GM21825 (cell line): ENCODE measurements at regions not wholly inside any gene's neighbourhood (a gene's known extent, or its start where the extent isn't known, plus 50 kb on each side); places are given as distances from the start of the nearest gene placed in this dataset.
"Not testable (repeated sequence)": the region's sequence is repeated elsewhere in the genome, so short reads cannot be mapped to it uniquely, and the experiment has no call there.

Experiments used
- ATAC-seq: cut with Tn5 transposase; IDR thresholded peaks from one replicate; pipeline ENCODE4 v1.9.1; 2021; ENCODE audit warnings: mild to moderate bottlenecking, moderate library complexity; ENCODE audit not compliant: unreplicated experiment

DNA sequence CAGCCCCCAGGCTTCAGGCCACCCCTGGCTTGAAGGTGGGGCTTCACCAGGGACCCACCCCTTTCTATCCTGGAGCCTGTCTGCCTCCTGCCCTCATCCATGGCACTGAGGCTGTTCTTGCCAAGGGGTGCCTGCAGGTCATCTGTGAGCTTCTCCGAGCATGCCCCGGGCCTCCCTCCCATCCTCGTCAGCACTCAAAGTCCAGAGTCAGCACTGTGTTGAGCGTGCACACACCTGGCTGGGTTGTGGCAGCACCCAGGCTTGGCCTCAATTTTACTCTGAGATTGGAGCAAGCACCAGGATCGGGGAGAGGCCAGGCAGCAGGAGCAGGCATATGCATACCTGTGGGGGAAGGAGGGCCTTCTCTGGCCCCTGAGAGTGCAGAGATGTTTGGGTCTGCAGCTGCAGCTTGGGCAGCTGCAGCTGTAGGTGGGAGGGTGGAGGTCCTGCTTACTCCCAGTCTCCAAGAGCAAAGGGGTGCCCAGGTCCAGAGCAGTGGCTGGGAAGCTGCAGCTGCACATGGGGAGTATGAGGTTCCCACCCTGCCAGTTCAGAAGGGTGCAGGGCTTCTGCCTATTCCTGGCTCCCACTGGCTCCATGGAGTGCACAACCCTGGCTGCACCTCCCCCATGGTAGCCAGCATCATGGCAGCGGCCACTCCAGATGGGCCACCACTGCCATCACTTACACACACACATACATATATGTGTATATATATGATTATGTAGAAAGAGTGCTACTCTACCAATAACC lies 488.7 kb downstream of the JRKL start:
- no peak for ATAC-seq

- not testable (repeated sequence) for ATAC-seq
Measured at GRCh38 chr11:96882622-96883021, 492.8 kb downstream of the JRKL start.

DNA sequence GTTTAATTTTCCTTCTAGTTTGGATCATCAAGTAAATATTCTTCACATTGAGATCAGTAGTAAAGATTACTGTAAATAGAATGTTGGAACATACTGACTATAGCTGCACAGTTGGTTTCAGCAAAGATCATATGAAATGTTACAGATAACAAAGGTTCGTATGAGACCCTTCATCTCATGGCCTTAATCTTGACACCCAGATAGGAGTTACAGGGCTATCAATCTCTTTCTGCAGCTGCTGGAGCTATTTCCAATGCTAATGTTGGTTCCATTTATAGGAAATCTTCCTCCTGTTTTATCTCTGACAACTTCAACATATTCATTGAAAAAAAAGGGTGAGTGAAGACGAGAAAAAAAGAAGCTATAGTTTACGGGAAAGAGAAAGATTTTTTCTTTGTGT lies 495.6 kb downstream of the JRKL start:
- ATAC-seq = no peak

GRCh38 chr11:96885912-96886311 lies 496.1 kb downstream of the JRKL start:
- ATAC-seq = no peak

GRCh38 chr11:96893988-96894387 lies 504.2 kb downstream of the JRKL start:
- ATAC-seq = no peak

DNA sequence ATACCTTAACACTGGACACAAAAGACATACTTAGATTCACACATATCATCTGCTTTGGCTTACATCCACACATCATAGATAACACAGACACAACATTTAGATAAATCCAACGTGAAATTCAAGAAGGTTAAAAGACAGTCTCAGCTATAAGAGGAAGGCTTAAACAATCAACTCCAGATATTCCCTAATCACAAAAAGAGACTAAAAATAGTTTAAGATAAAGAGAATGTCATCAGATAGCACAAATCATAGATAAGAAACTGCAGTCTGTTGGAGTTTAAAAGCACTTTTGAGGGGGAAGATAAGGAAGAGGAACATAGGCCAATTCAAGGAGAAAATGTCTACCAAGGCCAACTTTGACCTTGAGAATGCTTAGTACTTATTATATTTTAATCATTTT lies 504.8 kb downstream of the JRKL start:
- ATAC-seq = no peak

GRCh38 chr11:96899971-96900370 lies 510.2 kb downstream of the JRKL start:
- ATAC-seq = no peak

GRCh38 chr11:96905143-96905542 lies 515.3 kb downstream of the JRKL start:
- ATAC-seq = no peak

DNA sequence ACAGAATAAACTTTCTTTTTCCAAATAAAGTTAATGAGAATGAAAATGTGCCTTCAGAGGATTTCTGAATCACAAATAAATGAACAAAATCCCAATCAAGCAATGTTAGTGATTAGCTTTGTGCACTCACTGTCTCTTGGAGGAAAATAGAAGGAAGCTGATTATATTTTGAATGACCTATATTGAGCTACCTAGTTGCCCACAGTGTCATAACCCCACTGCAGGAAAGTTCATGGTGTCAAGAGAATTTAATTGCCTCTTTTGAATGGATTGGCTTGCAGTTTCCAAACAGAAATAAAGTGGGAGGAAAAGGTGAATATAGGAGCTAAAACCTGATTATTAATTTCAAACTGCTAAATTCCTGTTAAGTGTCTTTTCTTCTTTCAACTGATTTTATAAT lies 515.9 kb downstream of the JRKL start:
- no peak for ATAC-seq

DNA sequence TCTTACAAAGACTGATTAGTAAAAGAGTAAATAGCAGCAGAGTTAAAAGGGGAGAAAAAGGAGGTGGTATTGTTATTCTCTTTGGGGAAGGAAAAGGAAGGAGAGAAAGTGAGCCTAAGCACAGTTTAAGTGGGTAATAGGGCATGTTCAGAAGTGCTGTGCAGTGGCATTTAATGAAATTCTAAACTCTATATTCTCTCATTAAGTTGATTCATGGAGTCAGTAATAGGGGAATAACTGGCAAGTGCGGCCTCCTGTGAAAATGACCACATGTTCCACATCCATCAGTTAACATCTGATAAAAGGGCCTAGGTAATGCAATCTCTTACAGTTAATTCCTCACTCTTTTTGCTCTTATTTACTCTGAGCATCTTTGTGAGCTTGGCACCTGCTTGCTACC lies 516.7 kb downstream of the JRKL start:
- no peak for ATAC-seq

DNA sequence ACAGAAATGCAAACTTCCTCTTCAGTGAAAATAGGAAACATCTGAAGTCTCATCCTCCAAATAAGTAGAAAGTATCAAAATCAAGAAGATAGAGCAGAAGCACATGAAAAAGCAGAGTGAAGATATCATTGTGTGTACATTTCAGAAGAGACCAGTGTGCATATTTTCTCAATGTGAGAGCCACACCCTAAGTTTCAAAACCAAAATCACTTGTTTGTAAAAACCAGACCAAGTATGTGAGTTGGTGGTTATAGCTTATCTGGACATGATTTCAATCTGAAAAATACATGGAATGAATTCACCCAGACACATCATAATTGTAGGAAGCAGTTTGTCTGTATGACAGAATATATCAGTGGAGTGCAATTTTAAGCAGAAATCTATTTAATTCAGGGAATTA lies 536.0 kb downstream of the JRKL start:
- no peak for ATAC-seq

- no peak for ATAC-seq
Measured at GRCh38 chr11:96940227-96940626, 550.4 kb downstream of the JRKL start.

DNA sequence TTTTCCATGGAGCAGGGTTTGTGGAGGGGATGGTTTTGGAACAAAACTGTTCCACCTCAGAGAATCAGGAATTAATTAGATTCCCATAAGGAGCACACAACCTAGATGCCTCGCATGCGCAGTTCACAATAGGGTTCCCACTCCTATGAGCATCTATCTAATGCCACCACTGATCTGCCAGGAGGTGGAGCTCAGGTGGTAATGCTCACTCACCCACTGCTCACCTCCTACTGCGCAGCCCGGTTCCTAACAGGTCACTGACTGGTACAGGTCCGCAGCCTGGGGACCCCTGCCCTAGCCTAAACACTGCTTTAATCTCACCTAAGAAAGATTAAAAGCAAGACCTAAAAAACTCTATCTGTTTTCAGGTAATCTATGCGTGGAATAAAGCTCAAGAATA lies 553.0 kb downstream of the JRKL start:
- ATAC-seq = no peak

GRCh38 chr11:96943970-96944369 lies 554.2 kb downstream of the JRKL start:
- no peak for ATAC-seq

- ATAC-seq = no peak
Measured at GRCh38 chr11:96948066-96948465, 558.3 kb downstream of the JRKL start.

GRCh38 chr11:96949464-96949863 lies 559.7 kb downstream of the JRKL start:
- ATAC-seq = no peak

DNA sequence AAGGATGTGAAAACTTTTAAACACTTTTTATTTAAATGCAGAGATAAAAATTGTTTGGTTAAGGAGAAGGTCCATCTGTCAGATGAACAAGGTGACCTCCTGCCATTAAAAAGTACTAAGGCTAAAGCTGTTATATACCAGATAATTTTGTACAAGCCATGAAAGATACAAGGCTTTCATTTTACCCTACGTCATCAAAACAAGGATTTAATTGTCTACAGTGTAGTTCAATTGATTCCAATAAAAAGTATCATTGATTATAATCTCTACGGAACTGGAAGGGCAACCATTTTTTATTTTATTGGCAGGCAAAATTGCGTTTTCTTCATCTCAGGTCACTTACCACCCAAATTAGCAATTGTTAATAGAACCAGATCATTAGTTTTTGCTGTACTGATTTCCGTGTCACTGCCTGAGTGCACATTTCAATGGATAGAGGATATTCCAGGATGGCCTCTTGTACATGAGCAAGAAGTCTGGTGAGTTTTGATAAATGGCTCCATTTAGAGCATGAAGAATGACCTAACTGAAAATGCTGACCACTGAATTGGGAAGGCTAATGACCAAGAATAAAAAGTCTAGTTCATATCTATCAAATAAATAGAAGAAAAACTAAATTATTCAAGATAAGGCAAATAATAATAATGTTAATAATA lies 564.9 kb downstream of the JRKL start:
- ATAC-seq = no peak

GRCh38 chr11:96960476-96960875 lies 570.7 kb downstream of the JRKL start:
- ATAC-seq = no peak

DNA sequence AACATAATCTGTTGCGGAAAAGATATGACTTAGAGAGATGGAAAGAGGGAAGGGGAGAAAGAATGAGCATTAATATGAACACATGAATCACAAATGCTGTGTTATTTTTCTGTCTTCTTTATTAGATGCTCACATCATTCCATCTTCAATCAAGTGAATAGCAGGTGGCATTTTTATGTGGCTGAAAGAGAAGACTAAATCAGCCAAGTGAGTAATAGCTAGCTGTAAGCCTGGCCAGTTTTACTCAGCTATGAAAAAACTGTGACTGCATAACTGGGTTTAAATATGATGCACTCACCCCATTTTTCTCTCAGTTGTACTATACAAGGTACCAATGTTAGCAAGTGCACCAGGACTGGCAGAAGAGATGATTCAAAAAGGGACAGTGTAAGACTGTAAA lies 571.1 kb downstream of the JRKL start:
- ATAC-seq = no peak

DNA sequence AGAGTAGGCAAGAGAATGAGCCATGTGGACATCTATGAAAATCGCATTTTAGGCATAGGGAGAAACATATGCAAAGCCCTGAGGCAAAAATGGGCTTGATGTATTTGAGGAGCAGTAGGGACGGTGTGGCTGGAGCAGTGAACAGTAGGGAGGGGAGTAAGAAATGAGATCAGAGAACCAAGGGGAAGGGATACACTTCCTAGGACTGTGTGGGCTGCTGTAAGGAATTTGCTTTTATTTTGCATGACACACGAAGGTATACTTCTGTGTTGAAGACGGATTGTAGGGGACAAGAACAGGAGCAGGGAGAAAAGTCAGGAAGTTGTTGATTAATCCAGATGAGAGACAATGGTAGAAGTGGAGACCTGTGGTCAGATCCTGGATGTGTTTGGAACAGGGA lies 572.1 kb downstream of the JRKL start:
- no peak for ATAC-seq

DNA sequence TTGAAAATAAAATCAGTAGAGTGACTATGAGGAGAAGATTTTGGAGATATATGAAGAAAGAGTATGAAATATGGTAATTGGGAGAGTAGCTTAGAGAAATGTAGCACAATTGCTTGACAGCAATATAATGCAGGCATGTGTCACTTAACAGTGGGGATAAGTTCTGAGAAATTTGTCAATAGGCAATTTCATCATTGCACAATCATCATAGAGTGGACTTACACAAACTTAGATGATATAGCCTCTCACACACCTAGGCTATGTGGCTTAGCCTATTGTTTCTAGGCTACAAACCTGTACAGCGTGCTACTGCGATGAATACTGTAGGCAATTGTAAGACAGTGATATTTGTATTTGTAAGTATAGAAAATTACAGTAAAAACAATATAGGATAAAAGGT lies 573.6 kb downstream of the JRKL start:
- no peak for ATAC-seq

DNA sequence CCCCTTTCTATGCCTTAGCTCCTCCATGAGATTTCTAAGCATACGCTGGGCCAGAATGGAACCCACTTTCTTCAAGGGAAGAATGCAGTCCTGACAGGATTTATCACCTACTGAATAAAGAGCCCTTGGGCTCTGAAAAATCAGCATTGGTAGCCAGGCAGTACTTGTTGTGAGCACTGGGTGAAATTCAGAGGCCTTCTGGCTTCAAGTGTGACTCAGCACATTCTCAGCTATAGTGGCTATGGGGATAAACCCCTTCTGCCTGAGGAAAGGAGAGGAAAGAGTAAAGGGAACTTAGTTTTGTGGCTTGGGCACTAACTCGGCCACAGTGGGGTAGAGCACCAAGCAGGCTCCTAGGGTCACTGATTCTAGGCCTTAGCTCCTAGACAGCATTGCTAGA lies 574.8 kb downstream of the JRKL start:
- ATAC-seq = no peak

DNA sequence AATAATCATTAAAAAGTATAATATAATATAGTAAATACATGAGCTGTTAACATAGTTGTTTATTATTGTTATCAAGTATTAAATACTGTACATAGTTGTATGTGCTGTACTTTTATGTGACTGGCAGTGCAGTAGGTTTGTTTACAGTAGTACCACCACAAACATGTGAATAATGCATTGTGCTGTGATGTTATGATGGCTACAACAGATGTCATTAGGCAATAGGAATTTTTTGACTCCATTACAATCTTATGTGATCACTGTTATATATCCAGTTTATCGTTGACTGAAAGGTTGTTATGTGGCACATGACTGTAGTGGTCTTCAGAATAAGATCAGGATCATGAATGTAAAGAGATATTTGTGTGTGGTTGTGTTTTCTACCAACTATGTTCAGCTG lies 577.8 kb downstream of the JRKL start:
- ATAC-seq = no peak
